Neural cell (in vitro differentiated cells): ENCODE measurements at regions not wholly inside any gene's neighbourhood (a gene's known extent, or its start where the extent isn't known, plus 50 kb on each side); places are given as distances from the start of the nearest gene placed in this dataset.

Source experiments
- H2AFZ ChIP-seq: fragments of 200-600, 300-800 bp; sonication (generic), shearing (Covaris generic); 2 replicates; pipeline ENCODE4 v1.6.0; 2014; ENCODE audit warnings: low read depth, mild to moderate bottlenecking, antibody characterized with exemption, low read length, moderate library complexity
- H3F3A ChIP-seq: fragments of 200-600 bp; shearing (Covaris generic); 2 replicates; pipeline ENCODE4 v1.6.1; 2016; ENCODE audit warnings: mild to moderate bottlenecking, moderate library complexity, mixed read lengths, antibody characterized with exemption, low read length; ENCODE audit not compliant: insufficient read depth, poor library complexity, severe bottlenecking
- H3K27ac ChIP-seq: fragments of 200-600, 300-800 bp; sonication (generic), shearing (Covaris generic); 2 replicates; pipeline ENCODE4 v1.5.1; 2014; ENCODE audit warnings: mild to moderate bottlenecking, low read length, moderate library complexity
- H3K27me3 ChIP-seq: fragments of 300-800, 200-600 bp; sonication (generic), shearing (Covaris generic); 2 replicates; pipeline ENCODE4 v1.6.0; 2014; ENCODE audit warnings: mild to moderate bottlenecking, low read depth, low read length, moderate library complexity; ENCODE audit not compliant: insufficient read depth
- H3K36me3 ChIP-seq: fragments of 300-800, 200-600 bp; sonication (generic), shearing (Covaris generic); 2 replicates; pipeline ENCODE4 v1.5.1; 2014; ENCODE audit warnings: mild to moderate bottlenecking, antibody characterized with exemption, low read length, moderate library complexity; ENCODE audit not compliant: insufficient read depth
- H3K4me2 ChIP-seq: fragments of 300-800, 200-600 bp; sonication (generic), shearing (Covaris generic); 2 replicates; pipeline ENCODE4 v1.6.0; 2014; ENCODE audit warnings: mild to moderate bottlenecking, low read length
- H3K4me3 ChIP-seq: fragments of 300-800, 200-600 bp; sonication (generic), shearing (Covaris generic); 2 replicates; pipeline ENCODE4 v1.5.1; 2014; ENCODE audit warnings: mild to moderate bottlenecking, low read length, moderate library complexity
- H3K79me2 ChIP-seq: fragments of 200-600 bp; shearing (Covaris generic); replicated peaks from 2 replicates; pipeline ENCODE4 v1.6.0; 2014; ENCODE audit warnings: mild to moderate bottlenecking, low read length, moderate library complexity; ENCODE audit not compliant: insufficient read depth
- H3K9ac ChIP-seq: fragments of 300-800, 200-600 bp; sonication (generic), shearing (Covaris generic); 2 replicates; pipeline ENCODE4 v1.6.1; 2016; ENCODE audit warnings: mild to moderate bottlenecking, low read length, mixed read lengths
- H3K9me2 ChIP-seq: fragments of 200-600 bp; shearing (Covaris generic); 2 replicates; pipeline ENCODE4 v1.6.1; 2016; ENCODE audit warnings: mild to moderate bottlenecking, low read length, mixed read lengths; ENCODE audit not compliant: insufficient read depth
- H3K9me3 ChIP-seq: fragments of 200-600, 300-800 bp; sonication (generic), shearing (Covaris generic); 2 replicates; pipeline ENCODE4 v1.6.1; 2016; ENCODE audit warnings: mild to moderate bottlenecking, mixed run types, low read length, moderate library complexity, mixed read lengths
- H4K20me1 ChIP-seq: fragments of 200-600 bp; shearing (Covaris generic); 2 replicates; pipeline ENCODE4 v1.6.1; 2016; ENCODE audit warnings: mild to moderate bottlenecking, mixed run types; ENCODE audit not compliant: insufficient read depth
- CTCF ChIP-seq: fragments of 450-650 bp; IDR thresholded peaks from 2 replicates; pipeline ENCODE4 v1.5.1; 2014; ENCODE audit warnings: antibody characterized with exemption, mild to moderate bottlenecking, moderate library complexity; ENCODE audit not compliant: poor library complexity, severe bottlenecking
- EP300 ChIP-seq: fragments of 450-650 bp; conservative IDR thresholded peaks from 2 replicates; pipeline ENCODE4 v1.6.1; 2014; ENCODE audit warnings: antibody characterized with exemption, mild to moderate bottlenecking, moderate library complexity; ENCODE audit not compliant: poor library complexity, severe bottlenecking
- EZH2 ChIP-seq: fragments of 200-600, 300-800 bp; shearing (Covaris generic), sonication (generic); IDR thresholded peaks from 2 replicates; pipeline ENCODE4 v1.6.1; 2014; ENCODE audit warnings: antibody characterized with exemption, low read length, borderline replicate concordance, mild to moderate bottlenecking; ENCODE audit not compliant: insufficient read depth, poor library complexity, severe bottlenecking
- MXI1 ChIP-seq: fragments of 450-650 bp; conservative IDR thresholded peaks from 2 replicates; pipeline ENCODE4 v1.6.1; 2014; ENCODE audit warnings: antibody characterized with exemption, mild to moderate bottlenecking; ENCODE audit not compliant: poor library complexity, severe bottlenecking
- POLR2AphosphoS5 ChIP-seq: IDR thresholded peaks from 2 replicates; pipeline ENCODE4 v1.6.1; 2012
- RAD21 ChIP-seq: fragments of 450-650 bp; conservative IDR thresholded peaks from 2 replicates; pipeline ENCODE4 v1.6.1; 2014; ENCODE audit warnings: antibody characterized with exemption, mild to moderate bottlenecking, moderate library complexity
- SMC3 ChIP-seq: fragments of 450-650 bp; conservative IDR thresholded peaks from 2 replicates; pipeline ENCODE4 v1.6.1; 2014; ENCODE audit warnings: antibody characterized with exemption, mild to moderate bottlenecking, moderate library complexity; ENCODE audit not compliant: poor library complexity
- TAF1 ChIP-seq: IDR thresholded peaks from 2 replicates; pipeline ENCODE4 v1.6.1; 2012; ENCODE audit warnings: low read depth
- small RNA-seq, 3 experiments: library from RNA; depleted of rRNA; stranded (forward); fragments of <200 nt; gene quantifications; one replicate each; pipeline ENCODE3, GENCODE V24; 2012
- TF ChIP-seq, protein P1 (sequence below): IDR thresholded peaks from 2 replicates; pipeline ENCODE4 v1.6.1; 2012; ENCODE audit warnings: borderline replicate concordance

GRCh38 chr2:57990118-57990725 is 56.4 kb upstream of the VRK2 start:
- no peak overlapping the region for H3K9ac ChIP-seq
- H3K9me2 ChIP-seq: no peaks in the 10 kb centered on the region
- no peak overlapping the region for H3K4me2 ChIP-seq
- H4K20me1 ChIP-seq: no peaks in the 10 kb centered on the region
- H2AFZ ChIP-seq: no peak overlapping the region
- no peak overlapping the region for H3K27ac ChIP-seq
- H3K36me3 ChIP-seq: no peaks in the 10 kb centered on the region
- TF ChIP-seq, protein P1, sequence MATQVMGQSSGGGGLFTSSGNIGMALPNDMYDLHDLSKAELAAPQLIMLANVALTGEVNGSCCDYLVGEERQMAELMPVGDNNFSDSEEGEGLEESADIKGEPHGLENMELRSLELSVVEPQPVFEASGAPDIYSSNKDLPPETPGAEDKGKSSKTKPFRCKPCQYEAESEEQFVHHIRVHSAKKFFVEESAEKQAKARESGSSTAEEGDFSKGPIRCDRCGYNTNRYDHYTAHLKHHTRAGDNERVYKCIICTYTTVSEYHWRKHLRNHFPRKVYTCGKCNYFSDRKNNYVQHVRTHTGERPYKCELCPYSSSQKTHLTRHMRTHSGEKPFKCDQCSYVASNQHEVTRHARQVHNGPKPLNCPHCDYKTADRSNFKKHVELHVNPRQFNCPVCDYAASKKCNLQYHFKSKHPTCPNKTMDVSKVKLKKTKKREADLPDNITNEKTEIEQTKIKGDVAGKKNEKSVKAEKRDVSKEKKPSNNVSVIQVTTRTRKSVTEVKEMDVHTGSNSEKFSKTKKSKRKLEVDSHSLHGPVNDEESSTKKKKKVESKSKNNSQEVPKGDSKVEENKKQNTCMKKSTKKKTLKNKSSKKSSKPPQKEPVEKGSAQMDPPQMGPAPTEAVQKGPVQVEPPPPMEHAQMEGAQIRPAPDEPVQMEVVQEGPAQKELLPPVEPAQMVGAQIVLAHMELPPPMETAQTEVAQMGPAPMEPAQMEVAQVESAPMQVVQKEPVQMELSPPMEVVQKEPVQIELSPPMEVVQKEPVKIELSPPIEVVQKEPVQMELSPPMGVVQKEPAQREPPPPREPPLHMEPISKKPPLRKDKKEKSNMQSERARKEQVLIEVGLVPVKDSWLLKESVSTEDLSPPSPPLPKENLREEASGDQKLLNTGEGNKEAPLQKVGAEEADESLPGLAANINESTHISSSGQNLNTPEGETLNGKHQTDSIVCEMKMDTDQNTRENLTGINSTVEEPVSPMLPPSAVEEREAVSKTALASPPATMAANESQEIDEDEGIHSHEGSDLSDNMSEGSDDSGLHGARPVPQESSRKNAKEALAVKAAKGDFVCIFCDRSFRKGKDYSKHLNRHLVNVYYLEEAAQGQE: no peak
- TF ChIP-seq EZH2: no peak
- TF ChIP-seq POLR2AphosphoS5: no peak
- TF ChIP-seq MXI1: no peak
- TF ChIP-seq TAF1: no peak
- no peak for TF ChIP-seq RAD21
- no peak for TF ChIP-seq CTCF
- TF ChIP-seq SMC3: no peak
- no peak for TF ChIP-seq EP300
- H3K27me3 ChIP-seq: no peaks in the 10 kb centered on the region
- no peaks in the 10 kb centered on the region for H3K9me3 ChIP-seq
- H3F3A ChIP-seq: no peaks in the 10 kb centered on the region
- no peaks in the 10 kb centered on the region for H3K79me2 ChIP-seq
- H3K4me3 ChIP-seq: no peak overlapping the region

Small RNA genes lying in the stretch of these regions (small RNA-seq; reads per million reads assigned to genes)
- gene PPIAP63 (0 to 0.03 (median 0) reads per million in 3 experiments), gene RF00592 (0.07 to 0.10 (median 0.08) reads per million in 3 experiments)
